OCI-LY1 (cell line): ENCODE measurements at regions not wholly inside any gene's neighbourhood (a gene's known extent, or its start where the extent isn't known, plus 50 kb on each side); places are given as distances from the start of the nearest gene placed in this dataset.

Source experiments
- H2AFZ ChIP-seq: fragments of 200-600 bp; sonication (generic), shearing (Covaris generic); 2 replicates; pipeline ENCODE4 v1.6.0; 2014; ENCODE audit warnings: antibody characterized with exemption, mild to moderate bottlenecking, low read length
- H3F3A ChIP-seq: fragments of 200-600 bp; sonication (generic), shearing (Covaris generic); 2 replicates; pipeline ENCODE4 v1.6.0; 2014; ENCODE audit warnings: mild to moderate bottlenecking, antibody characterized with exemption, low read length, moderate library complexity; ENCODE audit not compliant: insufficient read depth
- H3K27ac ChIP-seq: fragments of 200-600 bp; sonication (generic); 2 replicates; pipeline ENCODE4 v1.5.1; 2014; ENCODE audit warnings: low read length, mixed run types, mild to moderate bottlenecking, low read depth; ENCODE audit not compliant: poor library complexity, severe bottlenecking
- H3K27me3 ChIP-seq: fragments of 200-600 bp; sonication (generic); 2 replicates; pipeline ENCODE4 v1.6.0; 2014; ENCODE audit warnings: antibody characterized with exemption, mild to moderate bottlenecking, low read length, moderate library complexity; ENCODE audit not compliant: insufficient read depth
- H3K36me3 ChIP-seq: fragments of 200-600 bp; sonication (generic); 2 replicates; pipeline ENCODE4 v1.6.1; 2014; ENCODE audit warnings: mild to moderate bottlenecking, antibody characterized with exemption, low read length, moderate library complexity, mixed read lengths; ENCODE audit not compliant: insufficient read depth
- H3K4me1 ChIP-seq: fragments of 200-600 bp; sonication (generic); 2 replicates; pipeline ENCODE4 v1.5.1; 2014; ENCODE audit warnings: mild to moderate bottlenecking, low read length, moderate library complexity; ENCODE audit not compliant: insufficient read depth, severe bottlenecking
- H3K4me2 ChIP-seq: fragments of 200-600 bp; sonication (generic), shearing (Covaris generic); 2 replicates; pipeline ENCODE4 v1.6.1; 2014; ENCODE audit warnings: low read length
- H3K4me3 ChIP-seq: fragments of 200-600 bp; sonication (generic); 2 replicates; pipeline ENCODE4 v1.5.1; 2014; ENCODE audit warnings: low read length, low read depth, mild to moderate bottlenecking, mixed read lengths; ENCODE audit not compliant: poor library complexity, severe bottlenecking
- H3K79me2 ChIP-seq: fragments of 200-600 bp; shearing (Covaris generic); 2 replicates; pipeline ENCODE4 v1.6.1; 2016; ENCODE audit warnings: mixed run types, low read length, mixed read lengths; ENCODE audit not compliant: insufficient read depth
- H3K9ac ChIP-seq: fragments of 200-600 bp; sonication (generic), shearing (Covaris generic); 2 replicates; pipeline ENCODE4 v1.6.1; 2014; ENCODE audit warnings: mild to moderate bottlenecking, low read length, mixed read lengths
- H3K9me2 ChIP-seq: fragments of 200-600 bp; sonication (generic), shearing (Covaris generic); 2 replicates; pipeline ENCODE4 v1.6.1; 2014; ENCODE audit warnings: low read depth, mild to moderate bottlenecking, low read length, mixed read lengths
- H3K9me3 ChIP-seq: fragments of 200-600 bp; shearing (Covaris generic); 2 replicates; pipeline ENCODE4 v1.6.1; 2014; ENCODE audit warnings: low read length, mixed read lengths
- H4K20me1 ChIP-seq: fragments of 200-600 bp; sonication (generic), shearing (Covaris generic); 2 replicates; pipeline ENCODE4 v1.6.0; 2016; ENCODE audit warnings: mild to moderate bottlenecking, low read length; ENCODE audit not compliant: insufficient read depth
- EZH2 ChIP-seq: fragments of 200-600 bp; sonication (generic), shearing (Covaris generic); IDR thresholded peaks from 2 replicates; pipeline ENCODE4 v1.8.0; 2017; ENCODE audit warnings: borderline replicate concordance, mixed run types, mild to moderate bottlenecking, antibody characterized with exemption, low read length, moderate library complexity, mixed read lengths
- TF ChIP-seq, protein P1 (sequence below): fragments of 200-600 bp; sonication (generic), shearing (Covaris generic); IDR thresholded peaks from 2 replicates; pipeline ENCODE4 v1.5.1; 2017; ENCODE audit warnings: mild to moderate bottlenecking, antibody characterized with exemption, low read length, moderate library complexity, mixed read lengths

DNA sequence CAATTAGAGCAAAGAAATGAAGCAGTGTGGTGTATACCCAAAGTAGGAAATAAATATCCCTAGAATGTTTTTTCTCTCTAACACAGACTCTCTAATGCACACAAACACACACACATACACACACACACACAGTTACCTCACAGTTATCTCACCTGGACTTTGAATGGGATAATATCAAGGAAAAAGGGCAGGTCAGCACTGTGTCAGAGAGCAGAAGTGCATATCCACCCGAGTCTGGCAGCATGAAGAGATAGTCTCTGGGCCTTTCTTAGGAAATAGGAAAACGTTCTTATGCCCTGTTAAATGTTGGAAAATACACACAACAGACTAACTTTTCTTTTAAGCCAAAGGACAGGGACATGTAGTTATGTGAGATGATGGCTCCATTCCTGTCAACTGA lies 162.0 kb downstream of the COL6A3 start:
- Histone ChIP-seq H3F3A (no peaks in the 10 kb centered on the region), H3K4me2 (no peak overlapping the region), H3K36me3 (no peaks in the 10 kb centered on the region), H3K27me3 (no peaks in the 10 kb centered on the region), H3K9ac (no peak overlapping the region), H2AFZ (no peak overlapping the region), H3K9me2 (no peaks in the 10 kb centered on the region), H3K4me3 (no peak overlapping the region), H3K9me3 (no peaks in the 10 kb centered on the region), H3K27ac (no peak overlapping the region), H3K79me2 (no peaks in the 10 kb centered on the region), H3K4me1 (no peaks in the 10 kb centered on the region), H4K20me1 (no peaks in the 10 kb centered on the region)
- TF ChIP-seq, protein P1, sequence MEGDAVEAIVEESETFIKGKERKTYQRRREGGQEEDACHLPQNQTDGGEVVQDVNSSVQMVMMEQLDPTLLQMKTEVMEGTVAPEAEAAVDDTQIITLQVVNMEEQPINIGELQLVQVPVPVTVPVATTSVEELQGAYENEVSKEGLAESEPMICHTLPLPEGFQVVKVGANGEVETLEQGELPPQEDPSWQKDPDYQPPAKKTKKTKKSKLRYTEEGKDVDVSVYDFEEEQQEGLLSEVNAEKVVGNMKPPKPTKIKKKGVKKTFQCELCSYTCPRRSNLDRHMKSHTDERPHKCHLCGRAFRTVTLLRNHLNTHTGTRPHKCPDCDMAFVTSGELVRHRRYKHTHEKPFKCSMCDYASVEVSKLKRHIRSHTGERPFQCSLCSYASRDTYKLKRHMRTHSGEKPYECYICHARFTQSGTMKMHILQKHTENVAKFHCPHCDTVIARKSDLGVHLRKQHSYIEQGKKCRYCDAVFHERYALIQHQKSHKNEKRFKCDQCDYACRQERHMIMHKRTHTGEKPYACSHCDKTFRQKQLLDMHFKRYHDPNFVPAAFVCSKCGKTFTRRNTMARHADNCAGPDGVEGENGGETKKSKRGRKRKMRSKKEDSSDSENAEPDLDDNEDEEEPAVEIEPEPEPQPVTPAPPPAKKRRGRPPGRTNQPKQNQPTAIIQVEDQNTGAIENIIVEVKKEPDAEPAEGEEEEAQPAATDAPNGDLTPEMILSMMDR = no peak
- TF ChIP-seq EZH2 = no peak

DNA sequence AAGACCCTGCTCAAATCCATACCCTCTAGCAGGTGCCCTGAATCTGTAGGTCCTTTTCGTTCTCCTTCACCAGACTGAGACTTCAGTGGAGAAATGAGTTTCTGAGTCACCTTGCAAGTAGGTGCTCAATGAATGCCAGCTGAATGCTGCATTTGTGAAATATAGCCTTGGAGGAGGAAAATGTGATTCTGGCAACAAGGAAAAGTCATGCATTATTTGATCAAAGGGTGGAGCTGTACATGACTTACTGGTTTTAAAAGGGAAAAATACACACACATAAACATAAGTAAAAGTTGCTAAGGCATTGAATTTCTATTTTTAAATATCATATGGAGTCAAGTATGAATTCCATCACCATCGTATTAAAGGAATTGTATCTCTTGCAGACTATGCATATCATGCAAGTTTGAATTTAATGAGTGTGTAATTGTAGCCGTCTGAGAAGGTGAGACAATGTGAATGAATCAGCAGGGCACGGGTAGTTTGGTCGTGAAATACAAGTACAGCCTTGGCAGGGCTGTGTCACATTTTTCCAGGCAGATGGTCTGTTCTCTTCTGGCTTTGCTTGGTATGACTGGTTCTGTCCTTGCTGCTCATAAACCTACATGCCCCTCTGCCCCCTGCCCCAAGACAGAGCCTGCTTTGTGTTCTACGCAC lies 160.8 kb downstream of the COL6A3 start:
- Histone ChIP-seq H3K4me3 (no peak overlapping the region), H2AFZ (no peak overlapping the region), H4K20me1 (no peaks in the 10 kb centered on the region), H3K4me1 (no peaks in the 10 kb centered on the region), H3K79me2 (no peaks in the 10 kb centered on the region), H3K27ac (no peak overlapping the region), H3K36me3 (no peaks in the 10 kb centered on the region), H3K9me3 (no peaks in the 10 kb centered on the region), H3K9me2 (no peaks in the 10 kb centered on the region), H3F3A (no peaks in the 10 kb centered on the region), H3K27me3 (no peaks in the 10 kb centered on the region), H3K4me2 (no peak overlapping the region), H3K9ac (no peak overlapping the region)
- no peak for TF ChIP-seq EZH2
- TF ChIP-seq, protein P1 = no peak

DNA sequence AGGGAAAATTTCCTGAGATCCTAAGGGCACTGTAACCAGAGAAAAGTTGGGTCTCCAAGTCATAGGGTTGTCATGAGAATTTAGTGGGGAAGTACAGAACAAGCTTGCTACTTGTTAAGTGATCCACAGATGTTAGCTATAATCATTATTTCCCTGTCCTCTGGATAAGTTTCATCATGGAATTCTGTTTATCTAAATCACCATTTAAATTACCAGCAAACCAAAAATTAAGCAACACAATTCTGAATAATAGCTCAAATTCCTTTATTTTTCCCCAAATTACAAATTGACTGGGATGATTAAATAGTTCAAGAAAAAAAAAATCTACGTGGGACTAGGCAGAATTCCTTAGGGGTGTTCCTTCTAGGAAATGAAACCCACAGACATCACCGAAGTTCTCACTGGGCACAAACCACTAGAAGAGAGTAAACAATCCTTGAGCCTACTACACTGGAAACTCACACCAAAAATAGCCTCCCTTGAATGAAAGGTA lies 159.5 kb downstream of the COL6A3 start:
- no peak overlapping the region for H3K9ac ChIP-seq

More for the DNA sequence above, 159.5 kb downstream of the COL6A3 start:
- Histone ChIP-seq H3F3A (no peaks in the 10 kb centered on the region), H3K27me3 (no peaks in the 10 kb centered on the region), H3K9me2 (no peaks in the 10 kb centered on the region), H3K79me2 (no peaks in the 10 kb centered on the region), H3K36me3 (no peaks in the 10 kb centered on the region), H4K20me1 (no peaks in the 10 kb centered on the region), H3K4me1 (no peaks in the 10 kb centered on the region), H2AFZ (no peak overlapping the region), H3K9me3 (no peaks in the 10 kb centered on the region), H3K4me2 (no peak overlapping the region), H3K4me3 (no peak overlapping the region), H3K27ac (no peak overlapping the region)
- TF ChIP-seq, protein P1 = no peak
- no peak for TF ChIP-seq EZH2
